IPS-18a (cell line): ENCODE measurements at regions not wholly inside any gene's neighbourhood (a gene's known extent, or its start where the extent isn't known, plus 50 kb on each side); places are given as distances from the start of the nearest gene placed in this dataset.
A peak's percentile ranks its signal among the peaks of the same experiment; 100 is the strongest.

Experiments
- H3K27ac ChIP-seq: one replicate; pipeline ENCODE4 v1.5.1; 2013; ENCODE audit warnings: low read length
- H3K27me3 ChIP-seq: one replicate; pipeline ENCODE4 v1.6.1; 2013; ENCODE audit warnings: mild to moderate bottlenecking, low read length; ENCODE audit not compliant: control insufficient read depth, insufficient read depth
- H3K36me3 ChIP-seq: one replicate; pipeline ENCODE4 v1.6.1; 2013; ENCODE audit warnings: low read depth, low read length; ENCODE audit not compliant: control insufficient read depth
- H3K4me1 ChIP-seq: one replicate; pipeline ENCODE4 v1.6.1; 2013; ENCODE audit warnings: low read depth, low read length; ENCODE audit not compliant: control insufficient read depth
- H3K4me3 ChIP-seq: one replicate; pipeline ENCODE4 v1.5.1; 2013; ENCODE audit warnings: low read length
- H3K9ac ChIP-seq: one replicate; pipeline ENCODE4 v1.6.1; 2013; ENCODE audit warnings: mild to moderate bottlenecking, low read length, moderate library complexity
- H3K9me3 ChIP-seq: one replicate; pipeline ENCODE4 v1.6.1; 2013; ENCODE audit warnings: low read depth, low read length; ENCODE audit not compliant: control insufficient read depth

- Histone ChIP-seq H3K9ac (no peak overlapping the region), H3K36me3 (no peaks in the 10 kb centered on the region), H3K27ac (no peak overlapping the region), H3K4me3 (no peak overlapping the region), H3K9me3 (no peaks in the 10 kb centered on the region), H3K4me1 (no peaks in the 10 kb centered on the region), H3K27me3 (no peaks in the 10 kb centered on the region)
These were observed 997.5 kb downstream of the TBC1D22A start for GRCh38 chr22:47759909-47760308.

GRCh38 chr22:47757741-47758140 is 995.3 kb downstream of the TBC1D22A start:
- Histone ChIP-seq H3K4me1 (no peaks in the 10 kb centered on the region), H3K27me3 (no peaks in the 10 kb centered on the region), H3K9me3 (no peaks in the 10 kb centered on the region), H3K36me3 (no peaks in the 10 kb centered on the region), H3K9ac (no peak overlapping the region), H3K27ac (no peak overlapping the region), H3K4me3 (no peak overlapping the region)

GRCh38 chr22:47750086-47750485 is 987.6 kb downstream of the TBC1D22A start:
- Histone ChIP-seq H3K27ac (no peak overlapping the region), H3K4me3 (no peak overlapping the region), H3K27me3 (no peaks in the 10 kb centered on the region), H3K9me3 (no peaks in the 10 kb centered on the region), H3K4me1 (peaks cover 14% of the 10 kb centered on the region), H3K36me3 (no peaks in the 10 kb centered on the region), H3K9ac (no peak overlapping the region)

- H3K36me3 ChIP-seq, result no peaks in the 10 kb centered on the region
- no peak overlapping the region for H3K4me3 ChIP-seq
- no peak overlapping the region for H3K9ac ChIP-seq
- H3K4me1 ChIP-seq, result peaks cover 14% of the 10 kb centered on the region
- H3K27ac ChIP-seq, result no peak overlapping the region
- H3K27me3 ChIP-seq, result no peaks in the 10 kb centered on the region
- no peaks in the 10 kb centered on the region for H3K9me3 ChIP-seq
These were observed 986.5 kb downstream of the TBC1D22A start for GRCh38 chr22:47748957-47749356.

- Histone ChIP-seq H3K36me3 (no peaks in the 10 kb centered on the region), H3K4me3 (no peak overlapping the region), H3K27ac (no peak overlapping the region), H3K4me1 (peaks cover 14% of the 10 kb centered on the region), H3K9ac (no peak overlapping the region), H3K9me3 (no peaks in the 10 kb centered on the region), H3K27me3 (no peaks in the 10 kb centered on the region)
These were observed 985.8 kb downstream of the TBC1D22A start for GRCh38 chr22:47748271-47748670.

GRCh38 chr22:47740109-47740805 is 977.8 kb downstream of the TBC1D22A start:
- Histone ChIP-seq H3K9ac (no peak overlapping the region), H3K36me3 (no peaks in the 10 kb centered on the region), H3K4me1 (peaks cover 5% of the 10 kb centered on the region), H3K27ac (no peak overlapping the region), H3K27me3 (no peaks in the 10 kb centered on the region), H3K4me3 (no peak overlapping the region), H3K9me3 (no peaks in the 10 kb centered on the region)

GRCh38 chr22:47739291-47740015 is 977.0 kb downstream of the TBC1D22A start:
- H3K4me3 ChIP-seq, result no peak overlapping the region
- H3K9ac ChIP-seq, result no peak overlapping the region
- H3K9me3 ChIP-seq, result no peaks in the 10 kb centered on the region

GRCh38 chr22:47738472-47739013 is 976.1 kb downstream of the TBC1D22A start:
- H3K27ac ChIP-seq, result no peak overlapping the region
- no peaks in the 10 kb centered on the region for H3K36me3 ChIP-seq
- no peak overlapping the region for H3K4me3 ChIP-seq
- peaks cover 5% of the 10 kb centered on the region for H3K4me1 ChIP-seq
- H3K9me3 ChIP-seq, result no peaks in the 10 kb centered on the region
- no peak overlapping the region for H3K9ac ChIP-seq
- H3K27me3 ChIP-seq, result no peaks in the 10 kb centered on the region

More at GRCh38 chr22:47739291-47740015, 977.0 kb downstream of the TBC1D22A start:
- Histone ChIP-seq H3K27me3 (no peaks in the 10 kb centered on the region), H3K27ac (no peak overlapping the region), H3K36me3 (no peaks in the 10 kb centered on the region), H3K4me1 (peaks cover 5% of the 10 kb centered on the region)

- Histone ChIP-seq H3K9me3 (no peaks in the 10 kb centered on the region), H3K9ac (no peak overlapping the region), H3K36me3 (no peaks in the 10 kb centered on the region), H3K4me3 (no peak overlapping the region), H3K4me1 (peaks cover 5% of the 10 kb centered on the region), H3K27me3 (no peaks in the 10 kb centered on the region), H3K27ac (no peak overlapping the region)
These were observed 974.0 kb downstream of the TBC1D22A start for GRCh38 chr22:47736186-47737034.

GRCh38 chr22:47734511-47734910 is 972.1 kb downstream of the TBC1D22A start:
- no peaks in the 10 kb centered on the region for H3K27me3 ChIP-seq

GRCh38 chr22:47727641-47728040 is 965.2 kb downstream of the TBC1D22A start:
- Histone ChIP-seq H3K4me3 (peak overlapping the region; percentile 2), H3K27me3 (no peaks in the 10 kb centered on the region), H3K9ac (no peak overlapping the region), H3K9me3 (peaks cover 4% of the 10 kb centered on the region), H3K36me3 (no peaks in the 10 kb centered on the region), H3K4me1 (peaks cover 26% of the 10 kb centered on the region), H3K27ac (no peak overlapping the region)

More at GRCh38 chr22:47734511-47734910, 972.1 kb downstream of the TBC1D22A start:
- Histone ChIP-seq H3K9me3 (peaks cover 4% of the 10 kb centered on the region), H3K27ac (no peak overlapping the region), H3K36me3 (no peaks in the 10 kb centered on the region), H3K4me3 (no peak overlapping the region), H3K9ac (no peak overlapping the region), H3K4me1 (peaks cover 5% of the 10 kb centered on the region)
